Activated T-cell treated with anti-CD3 and anti-CD28 coated beads for 4 hours (primary cell): ENCODE measurements at regions not wholly inside any gene's neighbourhood (a gene's known extent, or its start where the extent isn't known, plus 50 kb on each side); places are given as distances from the start of the nearest gene placed in this dataset.

Source experiments
- DNase-seq: peaks from one replicate; pipeline ENCODE4 v3.0.0-alpha.2; 2020

DNA sequence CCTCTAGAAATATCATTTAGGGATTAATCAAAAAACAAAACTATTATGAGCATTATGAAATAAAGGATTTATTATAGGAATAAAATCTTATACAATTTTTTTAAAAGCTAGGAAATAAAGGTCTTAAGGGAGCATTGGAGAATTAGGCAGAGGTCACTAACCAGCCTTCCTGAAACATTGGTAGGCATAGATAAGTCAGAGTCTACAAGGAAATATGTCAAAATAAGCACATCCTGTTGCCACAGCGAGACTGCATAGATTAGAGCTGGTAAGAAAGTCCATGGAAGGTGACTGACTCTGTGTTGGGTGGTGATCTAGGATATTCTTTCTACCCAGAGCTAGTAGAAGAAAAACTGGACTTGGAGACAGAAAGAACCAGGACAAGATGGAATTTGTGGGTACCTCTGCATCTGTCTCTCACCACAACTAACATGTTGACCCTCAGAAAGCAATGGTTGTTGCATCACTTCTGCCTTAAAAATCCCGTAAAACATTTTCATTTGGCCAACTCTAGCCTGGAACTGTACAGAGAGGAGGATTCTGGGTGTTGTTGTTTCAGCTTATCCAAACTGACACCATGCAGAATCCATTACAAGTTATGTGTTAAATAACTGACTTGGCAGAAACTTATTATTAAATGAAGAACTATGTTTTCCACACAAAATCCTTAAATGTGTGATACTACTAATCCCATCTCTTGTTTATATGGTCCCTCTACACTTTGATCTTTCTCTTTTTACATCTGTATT lies 77.1 kb downstream of the FBXO5 start:
- DNase-seq: no peak

DNA sequence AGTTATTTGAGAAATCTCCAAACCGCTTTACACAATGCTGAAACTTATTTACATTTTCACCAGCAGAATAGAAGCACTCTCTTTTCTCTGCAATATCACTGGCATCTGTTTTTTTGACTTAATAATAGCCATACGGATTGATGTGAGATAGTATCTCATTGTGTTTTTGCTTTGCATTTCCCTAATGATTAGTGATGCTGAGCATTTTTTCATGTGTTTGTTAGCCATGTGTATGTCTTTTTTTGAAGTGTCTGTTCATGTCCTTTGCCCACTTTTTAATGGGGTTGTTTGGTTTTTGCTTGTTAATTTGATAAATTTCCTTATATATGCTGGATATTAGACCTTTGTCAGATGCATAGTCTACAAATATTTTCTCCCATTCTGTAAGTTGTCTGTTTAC lies 73.6 kb downstream of the FBXO5 start:
- no peak for DNase-seq

DNA sequence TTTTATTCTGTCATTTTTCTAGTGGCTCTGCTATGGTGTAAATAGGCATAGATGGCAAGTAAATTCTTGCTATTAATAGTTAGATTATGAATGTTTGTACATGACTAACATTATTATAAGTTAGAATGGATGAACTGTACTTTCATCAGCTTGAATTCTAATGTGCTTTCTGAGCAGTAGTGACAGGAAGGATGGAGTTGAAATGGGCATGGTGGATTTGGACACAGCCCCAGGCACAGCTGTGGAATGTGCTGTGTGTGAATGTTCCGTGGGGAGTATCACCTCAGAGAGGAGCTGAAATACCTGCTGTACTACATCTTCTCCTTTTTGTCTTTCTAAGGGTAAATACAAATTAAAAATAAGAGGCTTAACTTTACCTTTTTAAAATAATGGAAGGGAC lies 66.8 kb downstream of the FBXO5 start:
- no peak for DNase-seq

DNA sequence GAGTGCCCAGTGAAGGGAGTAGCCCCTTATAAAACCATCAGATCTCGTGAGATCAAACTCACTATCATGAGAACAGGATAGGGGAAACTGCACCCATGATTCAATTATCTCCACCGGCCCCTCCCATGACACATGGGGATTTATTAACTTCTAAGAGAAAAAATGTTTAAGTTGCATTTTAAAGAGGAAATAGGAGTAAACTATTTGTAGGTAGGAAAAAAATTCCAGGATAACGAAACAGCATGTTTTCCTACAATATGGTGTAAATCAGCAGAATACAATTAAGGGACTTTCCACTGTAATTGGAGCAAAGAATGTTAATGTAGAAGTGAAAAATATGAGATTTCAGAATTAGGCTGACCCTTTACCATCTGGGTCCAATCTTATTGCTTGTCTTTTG lies 63.9 kb downstream of the FBXO5 start:
- DNase-seq: no peak

DNA sequence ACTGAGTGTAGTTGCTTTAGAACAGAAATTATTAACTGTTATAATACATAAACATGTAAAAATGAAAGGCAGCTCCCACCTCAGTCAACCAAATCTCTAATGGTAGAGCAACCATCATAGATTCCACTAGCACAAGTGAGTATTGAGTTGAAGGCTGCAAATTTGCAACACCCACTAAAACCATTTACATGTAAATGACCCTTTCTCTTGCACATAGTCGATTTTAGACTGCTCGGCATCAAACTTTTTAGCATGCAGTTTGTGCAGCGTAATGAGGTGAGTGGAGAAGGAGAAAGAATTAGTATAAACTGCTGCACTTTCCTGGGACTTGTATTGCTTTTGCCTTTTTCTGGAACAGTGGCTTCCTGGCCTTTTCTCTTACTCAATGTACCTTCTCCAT lies 62.8 kb downstream of the FBXO5 start:
- DNase-seq: no peak
